Omental fat pad (tissue), 3 donors: ENCODE measurements at regions not wholly inside any gene's neighbourhood (a gene's known extent, or its start where the extent isn't known, plus 50 kb on each side); places are given as distances from the start of the nearest gene placed in this dataset.

Experiments used
- ATAC-seq: fragments of 150-250 bp; one replicate; pipeline ENCODE4 v1.9.1; 2016; ENCODE audit warnings: mild to moderate bottlenecking, moderate library complexity; ENCODE audit not compliant: low FRiP score
- DNase-seq: peaks from one replicate; pipeline ENCODE4 v3.0.0-alpha.2; 2019; ENCODE audit warnings: low spot score
- TF ChIP-seq, protein P1 (sequence below), 3 donors: fragments of 450-650 bp; IDR thresholded peaks; one replicate each; pipeline ENCODE4 v1.5.1; 2016 to 2017; ENCODE audit warnings: antibody characterized with exemption in 3 of 3, mild to moderate bottlenecking in 3 of 3, moderate library complexity in 2 of 3

DNA sequence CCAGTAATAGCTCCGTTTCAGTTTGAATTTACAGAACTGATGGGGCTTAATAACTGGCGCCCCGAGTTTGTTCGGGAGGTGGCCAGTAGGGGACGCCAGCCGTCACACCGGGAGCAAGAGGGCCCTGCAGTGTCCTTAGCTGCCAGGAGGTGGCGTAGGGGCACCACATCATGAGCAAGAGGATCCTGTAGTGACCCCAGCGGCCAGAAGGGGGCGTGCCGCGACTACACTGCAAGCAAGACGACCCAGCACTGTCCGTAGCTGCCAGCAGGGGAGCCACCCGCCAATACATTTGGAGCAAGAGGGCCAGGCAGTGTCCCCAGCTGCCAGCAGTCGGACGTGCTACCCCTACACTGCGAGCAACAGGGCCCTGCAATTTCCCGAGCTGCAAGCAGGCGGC is 663.7 kb upstream of the B3GAT1 start:
- DNase-seq, result peak; percentile 40
- peak; percentile 50 for ATAC-seq
- TF ChIP-seq, protein P1, sequence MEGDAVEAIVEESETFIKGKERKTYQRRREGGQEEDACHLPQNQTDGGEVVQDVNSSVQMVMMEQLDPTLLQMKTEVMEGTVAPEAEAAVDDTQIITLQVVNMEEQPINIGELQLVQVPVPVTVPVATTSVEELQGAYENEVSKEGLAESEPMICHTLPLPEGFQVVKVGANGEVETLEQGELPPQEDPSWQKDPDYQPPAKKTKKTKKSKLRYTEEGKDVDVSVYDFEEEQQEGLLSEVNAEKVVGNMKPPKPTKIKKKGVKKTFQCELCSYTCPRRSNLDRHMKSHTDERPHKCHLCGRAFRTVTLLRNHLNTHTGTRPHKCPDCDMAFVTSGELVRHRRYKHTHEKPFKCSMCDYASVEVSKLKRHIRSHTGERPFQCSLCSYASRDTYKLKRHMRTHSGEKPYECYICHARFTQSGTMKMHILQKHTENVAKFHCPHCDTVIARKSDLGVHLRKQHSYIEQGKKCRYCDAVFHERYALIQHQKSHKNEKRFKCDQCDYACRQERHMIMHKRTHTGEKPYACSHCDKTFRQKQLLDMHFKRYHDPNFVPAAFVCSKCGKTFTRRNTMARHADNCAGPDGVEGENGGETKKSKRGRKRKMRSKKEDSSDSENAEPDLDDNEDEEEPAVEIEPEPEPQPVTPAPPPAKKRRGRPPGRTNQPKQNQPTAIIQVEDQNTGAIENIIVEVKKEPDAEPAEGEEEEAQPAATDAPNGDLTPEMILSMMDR (IDR thresholded peaks at IDR 0.05), result no peak

DNA sequence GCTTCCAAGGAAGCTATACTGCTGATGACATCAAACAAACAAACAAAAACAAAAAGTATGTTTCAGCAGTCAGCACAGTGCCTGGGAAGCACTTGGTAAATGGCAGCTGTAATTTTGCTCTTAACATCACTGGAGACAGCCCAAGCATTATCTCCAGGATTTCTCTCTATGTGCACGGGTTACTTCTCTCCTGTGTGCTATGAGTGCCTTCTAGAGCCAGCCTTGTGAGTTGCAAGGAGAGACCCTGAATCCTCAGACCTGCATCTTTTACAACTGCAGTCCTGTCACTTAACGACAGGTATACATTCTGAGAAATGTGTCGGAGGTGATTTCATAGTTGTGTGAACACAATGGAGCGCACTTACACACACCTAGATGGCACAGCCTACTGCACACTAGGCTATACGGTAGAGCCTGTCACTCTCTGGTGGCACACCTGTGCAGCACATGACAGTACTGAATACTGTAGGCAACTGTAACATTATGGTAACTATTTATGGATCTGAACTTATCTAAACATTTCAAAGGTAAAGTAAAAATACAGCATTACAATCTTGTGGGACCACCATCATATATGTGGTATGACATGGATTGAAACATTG is 662.5 kb upstream of the B3GAT1 start:
- no peak for DNase-seq
- TF ChIP-seq, protein P1 (IDR thresholded peaks at IDR 0.05), result no peak
- ATAC-seq, result peak; percentile 20

DNA sequence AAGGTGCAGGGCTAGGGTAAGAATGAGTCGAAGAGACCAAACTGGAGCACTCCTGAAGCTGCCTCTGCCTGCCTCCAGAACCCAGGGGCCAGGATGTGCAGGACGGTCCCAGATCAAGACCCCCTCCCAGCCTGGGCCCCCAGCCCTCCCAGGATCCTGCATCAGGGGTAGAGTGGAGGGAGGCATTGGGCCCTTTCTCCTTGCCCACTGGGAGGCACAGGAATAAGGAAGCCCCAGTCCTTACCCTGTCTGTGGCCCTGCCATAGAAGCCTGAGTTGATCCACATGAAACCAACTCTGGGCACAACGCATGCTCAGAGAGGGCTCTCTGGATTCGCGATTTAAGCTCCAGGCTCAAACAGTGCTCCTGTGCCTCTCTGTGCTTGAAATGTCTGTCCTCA is 661.8 kb upstream of the B3GAT1 start:
- ATAC-seq (peak; percentile 16), DNase-seq (no peak)
- TF ChIP-seq, protein P1 (IDR thresholded peaks at IDR 0.05), result no peak

DNA sequence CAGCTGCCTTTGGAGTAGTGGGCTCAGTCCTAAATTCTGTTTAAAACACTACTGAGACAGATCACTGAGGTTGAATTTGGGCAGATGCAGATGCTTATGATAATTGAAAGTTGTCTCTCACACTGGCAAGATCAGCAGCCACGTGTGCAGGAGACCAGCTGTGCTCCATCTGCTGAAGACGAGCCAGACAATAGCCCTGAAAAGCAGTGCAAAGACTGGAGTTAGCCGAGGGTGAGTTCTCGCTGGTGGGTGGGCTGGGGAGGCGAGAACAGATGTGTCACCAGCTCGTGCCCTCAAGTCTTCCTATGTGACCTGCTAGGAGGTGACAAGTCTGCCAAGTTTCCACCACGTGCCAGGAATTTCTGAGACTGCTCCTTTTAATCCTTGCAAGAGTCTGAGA is 661.3 kb upstream of the B3GAT1 start:
- TF ChIP-seq, protein P1 (IDR thresholded peaks at IDR 0.05), result no peak
- DNase-seq (no peak), ATAC-seq (peak; percentile 11)

DNA sequence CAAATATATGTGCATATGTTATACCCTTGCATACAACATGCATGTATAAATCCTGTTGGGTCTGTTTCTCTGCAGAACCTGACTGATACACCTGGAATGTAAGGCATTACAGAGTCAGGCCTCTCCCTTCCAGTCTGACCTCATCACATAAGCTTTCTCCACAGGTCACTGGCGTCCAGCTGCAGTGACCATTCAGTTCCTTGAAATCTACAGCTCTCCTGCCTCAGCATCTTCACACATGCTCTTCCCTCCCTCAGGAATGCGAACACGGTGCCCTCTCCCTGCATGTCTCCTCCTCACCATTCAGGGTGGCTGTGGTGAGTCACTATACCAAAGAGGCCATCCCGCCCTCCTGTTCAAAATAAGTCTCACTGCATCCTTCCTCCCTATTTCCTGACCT is 657.8 kb upstream of the B3GAT1 start:
- TF ChIP-seq, protein P1 (IDR thresholded peaks at IDR 0.05), result no peak
- ATAC-seq (no peak), DNase-seq (no peak)

DNA sequence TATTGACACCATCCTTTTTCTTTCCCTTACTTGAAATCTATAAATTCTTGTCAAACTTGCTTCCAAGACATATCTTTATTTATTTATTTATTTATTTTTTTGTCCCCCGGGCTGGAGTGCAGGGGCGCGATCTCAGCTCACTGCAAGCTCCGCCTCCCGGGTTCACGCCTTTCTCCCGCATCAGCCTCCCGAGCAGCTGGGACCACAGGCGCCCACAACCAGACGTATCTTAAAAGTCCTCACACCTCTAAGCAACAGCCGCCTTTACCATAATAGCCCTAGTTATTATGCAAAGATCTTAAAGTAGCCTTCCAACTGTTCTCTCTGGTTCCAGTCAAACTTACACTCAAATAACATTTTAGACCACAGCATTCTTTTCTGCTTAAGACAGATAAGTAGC is 657.0 kb upstream of the B3GAT1 start:
- DNase-seq (no peak), ATAC-seq (no peak)
- TF ChIP-seq, protein P1 (IDR thresholded peaks at IDR 0.05), result no peak

DNA sequence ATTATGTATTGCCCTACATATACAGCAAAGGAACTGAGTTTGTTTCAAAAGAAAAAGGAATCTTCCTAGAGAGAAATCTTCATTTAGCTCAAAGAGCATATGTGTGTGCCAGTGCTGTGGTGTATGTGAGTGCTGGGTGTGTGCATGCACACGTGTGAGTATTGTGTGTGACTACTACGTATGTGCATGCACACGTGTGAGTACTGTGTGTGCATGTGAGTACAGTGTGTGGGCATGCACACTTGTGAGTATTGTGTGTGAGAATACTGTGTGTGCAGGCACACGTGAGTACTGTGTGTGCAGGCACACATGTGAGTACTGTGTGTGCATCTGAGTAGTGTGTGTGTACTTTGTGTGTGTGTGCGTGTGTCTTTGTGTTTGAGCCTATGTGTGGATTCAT is 651.0 kb upstream of the B3GAT1 start:
- TF ChIP-seq, protein P1 (IDR thresholded peaks at IDR 0.05), result no peak
- DNase-seq (no peak), ATAC-seq (no peak)
